HCT116 (cell line): ENCODE measurements at regions not wholly inside any gene's neighbourhood (a gene's known extent, or its start where the extent isn't known, plus 50 kb on each side); places are given as distances from the start of the nearest gene placed in this dataset.

Experiments used
- ATAC-seq: fragments of 200-7000 bp; cut with Tn5 transposase; 2 replicates; pipeline ENCODE4 v1.9.1; 2020; ENCODE audit warnings: mild to moderate bottlenecking, moderate library complexity
- BruUV-seq: library from RNA; stranded (reverse); fragments of 400-500 nt; replicated peaks from 2 replicates; lab custom pipeline; 2021; lab: Mats Ljungman, UMichigan
- CTCF ChIA-PET: fragments of 300-600 bp; sonication (Branson Sonifier 250); formaldehyde crosslinking; loops from one replicate; lab custom pipeline; 2021; ENCODE audit warnings: antibody characterized with exemption; lab: Charles Lee
- POLR2A ChIA-PET: fragments of 300-600, 350-600 bp; sonication (Branson Sonifier 250); formaldehyde crosslinking; loops from one replicate; lab custom pipeline; 2021; ENCODE audit warnings: antibody characterized with exemption; lab: Charles Lee
- RAD21 ChIA-PET, 2 experiments: fragments of 300-600 bp; sonication (Branson Sonifier 250); formaldehyde crosslinking; loops; one replicate each; lab custom pipeline; 2023; ENCODE audit warnings: low total read pairs in 2 of 2; ENCODE audit not compliant: uncharacterized antibody in 2 of 2, unreplicated experiment in 2 of 2, low non-redundant PET in 1 of 2; lab: Charles Lee
- DNase-seq: peaks from one replicate; pipeline ENCODE4 v3.0.0-alpha.2; 2010; ENCODE audit warnings: low read depth, low spot score
- H2AFZ ChIP-seq: fragments of 200-600 bp; shearing (Covaris generic), sonication (generic); 2 replicates; pipeline ENCODE4 v1.6.1; 2017; ENCODE audit warnings: low read depth, mixed run types, mixed read lengths, antibody characterized with exemption, low read length; ENCODE audit not compliant: poor library complexity, severe bottlenecking
- H3K27ac ChIP-seq: 2 replicates; pipeline ENCODE4 v1.5.1; 2012; ENCODE audit warnings: low read depth, low read length
- H3K27me3 ChIP-seq: fragments of 200-600 bp; sonication (generic); 2 replicates; pipeline ENCODE4 v1.6.1; 2016; ENCODE audit warnings: mixed run types, low read length, mixed read lengths; ENCODE audit not compliant: insufficient read depth
- H3K36me3 ChIP-seq, 2 experiments: fragments of 200-500 bp in 1 of 2; fragments of 200-600 bp in 1 of 2; sonication (Bioruptor generic) in 1 of 2; sonication (generic) in 1 of 2; 2 replicates each; pipeline versions ENCODE4 v1.5.1 to v1.6.1; 2014 to 2016; ENCODE audit warnings: low read length in 2 of 2, inconsistent platforms in 1 of 2, mixed read lengths in 1 of 2, mixed run types in 1 of 2; ENCODE audit not compliant: insufficient read depth in 2 of 2, control insufficient read depth in 1 of 2
- H3K4me1 ChIP-seq, 2 experiments: fragments of 200-600 bp in 1 of 2; sonication (generic) in 1 of 2; 2 replicates each; pipeline versions ENCODE4 v1.5.1 to v1.6.1; 2012 to 2017; ENCODE audit warnings: low read length in 2 of 2, inconsistent platforms in 1 of 2, mild to moderate bottlenecking in 1 of 2, mixed read lengths in 1 of 2, mixed run types in 1 of 2, moderate library complexity in 1 of 2; ENCODE audit not compliant: insufficient read depth in 2 of 2, control insufficient read depth in 1 of 2
- H3K4me2 ChIP-seq: fragments of 200-600 bp; sonication (generic); 2 replicates; pipeline ENCODE4 v1.6.1; 2017; ENCODE audit warnings: mixed run types, low read length, mixed read lengths
- H3K4me3 ChIP-seq, 2 experiments: fragments of 200-600 bp in 1 of 2; sonication (generic) in 1 of 2; replicated peaks in 1 of 2; 2 replicates each; pipeline ENCODE4 v1.5.1; 2011 to 2016; ENCODE audit warnings: low read length in 2 of 2, control low read depth in 1 of 2, low read depth in 1 of 2, mild to moderate bottlenecking in 1 of 2, mixed read lengths in 1 of 2, mixed run types in 1 of 2
- H3K79me2 ChIP-seq: fragments of 200-600 bp; sonication (generic); 2 replicates; pipeline ENCODE4 v1.6.1; 2017; ENCODE audit warnings: mild to moderate bottlenecking, mixed run types, low read length, moderate library complexity, mixed read lengths; ENCODE audit not compliant: insufficient read depth
- H3K9ac ChIP-seq: fragments of 200-600 bp; sonication (generic); 2 replicates; pipeline ENCODE4 v1.6.1; 2016; ENCODE audit warnings: low read length, mixed read lengths
- H3K9me2 ChIP-seq: fragments of 200-600 bp; sonication (generic), shearing (Covaris generic); 2 replicates; pipeline ENCODE4 v1.6.1; 2017; ENCODE audit warnings: mixed run types, mild to moderate bottlenecking, moderate library complexity; ENCODE audit not compliant: insufficient read depth
- H3K9me3 ChIP-seq, 2 experiments: fragments of 200-500 bp in 1 of 2; fragments of 200-600 bp in 1 of 2; sonication (Bioruptor generic) in 1 of 2; sonication (generic) in 1 of 2; 2 replicates each; pipeline ENCODE4 v1.6.1; 2014 to 2017; ENCODE audit warnings: low read length in 2 of 2, mixed read lengths in 2 of 2, inconsistent platforms in 1 of 2, low read depth in 1 of 2, mild to moderate bottlenecking in 1 of 2, mixed run types in 1 of 2, moderate library complexity in 1 of 2; ENCODE audit not compliant: control insufficient read depth in 1 of 2, insufficient read depth in 1 of 2
- H4K20me1 ChIP-seq: fragments of 200-600 bp; sonication (generic), shearing (Covaris generic); 2 replicates; pipeline ENCODE4 v1.6.1; 2017; ENCODE audit warnings: mixed run types, mild to moderate bottlenecking, moderate library complexity; ENCODE audit not compliant: insufficient read depth
- EZH2phosphoT487 ChIP-seq: fragments of 200-600 bp; IDR thresholded peaks from 2 replicates; pipeline ENCODE4 v1.6.1; 2018; ENCODE audit warnings: antibody characterized with exemption, borderline replicate concordance
- FOSL1 ChIP-seq: IDR thresholded peaks from 2 replicates; pipeline ENCODE4 v1.6.1; 2012; ENCODE audit warnings: low read depth
- SIN3A ChIP-seq: IDR thresholded peaks from 2 replicates; pipeline ENCODE4 v1.6.1; 2012; ENCODE audit warnings: low read depth
- SRF ChIP-seq: IDR thresholded peaks from 2 replicates; pipeline ENCODE4 v1.6.1; 2012; ENCODE audit warnings: low read depth
- TCF7L2 ChIP-seq: IDR thresholded peaks from 2 replicates; pipeline ENCODE4 v1.7.0; 2011; ENCODE audit warnings: borderline replicate concordance, inconsistent platforms; ENCODE audit not compliant: insufficient read depth, insufficient read length; ENCODE audit errors: extremely low read depth
- YY1 ChIP-seq: IDR thresholded peaks from 2 replicates; pipeline ENCODE4 v1.6.1; 2011; ENCODE audit warnings: low read length, low read depth, moderate library complexity, mild to moderate bottlenecking; ENCODE audit not compliant: insufficient replicate concordance; ENCODE audit errors: extremely low read depth
- ZFX ChIP-seq: fragments of 450-650 bp; IDR thresholded peaks from 2 replicates; pipeline ENCODE4 v1.6.1; 2017
- intact Hi-C: fragments of 100-400 bp; cut with micrococcal nuclease; formaldehyde crosslinking; loops from 2 replicates; pipeline ENCODE4 v1.10.0; 2022
- TF ChIP-seq, protein P1 (sequence below): IDR thresholded peaks from 2 replicates; pipeline ENCODE4 v1.6.1; 2012; ENCODE audit warnings: low read depth
- TF ChIP-seq, protein P2 (sequence below), 3 experiments: fragments of 200-600 bp in 1 of 3; sonication (generic) in 1 of 3; IDR thresholded peaks in 2 of 3; conservative IDR thresholded peaks in 1 of 3; 2 replicates each; pipeline ENCODE4 v1.5.1; 2012 to 2017; ENCODE audit warnings: low read depth in 2 of 3, low read length in 2 of 3, antibody characterized with exemption in 1 of 3, borderline replicate concordance in 1 of 3, control low read depth in 1 of 3, mild to moderate bottlenecking in 1 of 3, mixed read lengths in 1 of 3, mixed run types in 1 of 3, moderate library complexity in 1 of 3; ENCODE audit not compliant: insufficient read depth in 1 of 3
- TF ChIP-seq, protein P3 (sequence below): IDR thresholded peaks from 2 replicates; pipeline ENCODE4 v1.6.1; 2012

DNA sequence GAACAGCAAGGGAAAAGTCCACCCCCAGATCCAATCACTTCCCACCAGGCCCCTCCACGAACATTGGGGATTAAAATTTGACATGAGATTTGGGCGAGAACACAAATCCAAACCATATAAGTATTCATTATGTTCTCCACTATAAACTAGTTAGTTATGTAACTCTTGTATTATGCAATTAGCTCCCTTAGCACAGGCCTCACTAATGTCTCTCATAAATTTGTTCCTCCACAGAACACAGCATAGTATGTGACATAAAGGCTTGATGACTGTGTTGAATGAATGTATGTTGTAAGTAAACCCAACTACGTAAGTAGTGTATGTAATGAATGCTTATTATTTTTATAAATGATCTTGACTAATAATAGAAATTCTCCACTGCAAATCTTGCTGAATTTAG, 223.3 kb upstream of the ZRANB2 start:
- no peaks in the 10 kb centered on the region for H3K9me2 ChIP-seq
- no peaks in the 10 kb centered on the region for H3K79me2 ChIP-seq
- TF ChIP-seq TCF7L2, result no peak
- TF ChIP-seq, all 23 proteins: peak for 0
- H2AFZ ChIP-seq, result no peak overlapping the region
- H3K4me1 ChIP-seq, result no peaks in the 10 kb centered on the region
- H3K27me3 ChIP-seq, result no peaks in the 10 kb centered on the region
- DNase-seq (no peak), ATAC-seq (no peak)
- CTCF ChIA-PET, result no interaction called here
- POLR2A ChIA-PET, result no interaction called here
- no peak overlapping the region for H3K4me2 ChIP-seq
- no peak overlapping the region for H3K27ac ChIP-seq
- BruUV-seq, result no TSS peak
- H3K36me3 ChIP-seq, result no peaks in the 10 kb centered on the region
- H4K20me1 ChIP-seq, result no peaks in the 10 kb centered on the region
- RAD21 ChIA-PET, result no interaction called here
- H3K9me3 ChIP-seq, result peaks cover 0 to 6% of the 10 kb centered on the region in 2 experiments; a peak in 1 of 4 replicates
- no peak overlapping the region for H3K4me3 ChIP-seq
- intact Hi-C loops, result no loop called here
- H3K9ac ChIP-seq, result no peak overlapping the region

DNA sequence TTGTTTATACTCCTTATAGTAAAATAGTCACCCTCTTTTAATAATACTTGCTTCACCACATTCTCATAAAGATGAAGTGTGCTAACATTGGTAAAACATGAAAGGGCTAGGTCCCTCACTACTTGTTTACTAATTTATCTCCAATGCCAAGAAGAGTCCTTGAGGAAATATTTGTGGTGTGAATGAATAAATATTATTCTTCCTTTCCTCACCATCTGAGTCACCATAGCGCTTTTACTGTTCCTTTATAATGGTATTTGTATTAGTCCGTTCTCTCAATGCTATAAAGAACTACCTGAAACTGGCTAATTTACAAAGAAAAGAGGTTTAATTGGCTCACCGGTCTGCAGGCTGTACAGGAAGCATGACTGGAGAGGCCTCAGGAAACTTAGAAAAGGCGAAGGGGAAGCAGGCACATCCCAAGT, 222.8 kb upstream of the ZRANB2 start:
- TF ChIP-seq, protein P1, sequence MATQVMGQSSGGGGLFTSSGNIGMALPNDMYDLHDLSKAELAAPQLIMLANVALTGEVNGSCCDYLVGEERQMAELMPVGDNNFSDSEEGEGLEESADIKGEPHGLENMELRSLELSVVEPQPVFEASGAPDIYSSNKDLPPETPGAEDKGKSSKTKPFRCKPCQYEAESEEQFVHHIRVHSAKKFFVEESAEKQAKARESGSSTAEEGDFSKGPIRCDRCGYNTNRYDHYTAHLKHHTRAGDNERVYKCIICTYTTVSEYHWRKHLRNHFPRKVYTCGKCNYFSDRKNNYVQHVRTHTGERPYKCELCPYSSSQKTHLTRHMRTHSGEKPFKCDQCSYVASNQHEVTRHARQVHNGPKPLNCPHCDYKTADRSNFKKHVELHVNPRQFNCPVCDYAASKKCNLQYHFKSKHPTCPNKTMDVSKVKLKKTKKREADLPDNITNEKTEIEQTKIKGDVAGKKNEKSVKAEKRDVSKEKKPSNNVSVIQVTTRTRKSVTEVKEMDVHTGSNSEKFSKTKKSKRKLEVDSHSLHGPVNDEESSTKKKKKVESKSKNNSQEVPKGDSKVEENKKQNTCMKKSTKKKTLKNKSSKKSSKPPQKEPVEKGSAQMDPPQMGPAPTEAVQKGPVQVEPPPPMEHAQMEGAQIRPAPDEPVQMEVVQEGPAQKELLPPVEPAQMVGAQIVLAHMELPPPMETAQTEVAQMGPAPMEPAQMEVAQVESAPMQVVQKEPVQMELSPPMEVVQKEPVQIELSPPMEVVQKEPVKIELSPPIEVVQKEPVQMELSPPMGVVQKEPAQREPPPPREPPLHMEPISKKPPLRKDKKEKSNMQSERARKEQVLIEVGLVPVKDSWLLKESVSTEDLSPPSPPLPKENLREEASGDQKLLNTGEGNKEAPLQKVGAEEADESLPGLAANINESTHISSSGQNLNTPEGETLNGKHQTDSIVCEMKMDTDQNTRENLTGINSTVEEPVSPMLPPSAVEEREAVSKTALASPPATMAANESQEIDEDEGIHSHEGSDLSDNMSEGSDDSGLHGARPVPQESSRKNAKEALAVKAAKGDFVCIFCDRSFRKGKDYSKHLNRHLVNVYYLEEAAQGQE, result no peak
- no peak for TF ChIP-seq ZFX
- no peak for TF ChIP-seq YY1
- no peak for TF ChIP-seq EZH2phosphoT487
- TF ChIP-seq, protein P2, sequence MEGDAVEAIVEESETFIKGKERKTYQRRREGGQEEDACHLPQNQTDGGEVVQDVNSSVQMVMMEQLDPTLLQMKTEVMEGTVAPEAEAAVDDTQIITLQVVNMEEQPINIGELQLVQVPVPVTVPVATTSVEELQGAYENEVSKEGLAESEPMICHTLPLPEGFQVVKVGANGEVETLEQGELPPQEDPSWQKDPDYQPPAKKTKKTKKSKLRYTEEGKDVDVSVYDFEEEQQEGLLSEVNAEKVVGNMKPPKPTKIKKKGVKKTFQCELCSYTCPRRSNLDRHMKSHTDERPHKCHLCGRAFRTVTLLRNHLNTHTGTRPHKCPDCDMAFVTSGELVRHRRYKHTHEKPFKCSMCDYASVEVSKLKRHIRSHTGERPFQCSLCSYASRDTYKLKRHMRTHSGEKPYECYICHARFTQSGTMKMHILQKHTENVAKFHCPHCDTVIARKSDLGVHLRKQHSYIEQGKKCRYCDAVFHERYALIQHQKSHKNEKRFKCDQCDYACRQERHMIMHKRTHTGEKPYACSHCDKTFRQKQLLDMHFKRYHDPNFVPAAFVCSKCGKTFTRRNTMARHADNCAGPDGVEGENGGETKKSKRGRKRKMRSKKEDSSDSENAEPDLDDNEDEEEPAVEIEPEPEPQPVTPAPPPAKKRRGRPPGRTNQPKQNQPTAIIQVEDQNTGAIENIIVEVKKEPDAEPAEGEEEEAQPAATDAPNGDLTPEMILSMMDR (IDR thresholded peaks at IDR 0.05 in 2 of 3, conservative IDR thresholded peaks at IDR 0.05 in 1 of 3; ENCODE audit: borderline replicate concordance in 1 of 3, insufficient read depth in 1 of 3, low read depth in 2 of 3, low read length in 2 of 3), result no peak
- no peak for TF ChIP-seq SRF
- TF ChIP-seq SIN3A, result no peak
- TF ChIP-seq FOSL1, result no peak
- TF ChIP-seq, protein P3, sequence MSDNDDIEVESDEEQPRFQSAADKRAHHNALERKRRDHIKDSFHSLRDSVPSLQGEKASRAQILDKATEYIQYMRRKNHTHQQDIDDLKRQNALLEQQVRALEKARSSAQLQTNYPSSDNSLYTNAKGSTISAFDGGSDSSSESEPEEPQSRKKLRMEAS, result no peak
- no peak overlapping the region for H3K4me3 ChIP-seq
- intact Hi-C loops, result no loop called here
- ChIA-PET CTCF (no interaction called here), POLR2A (no interaction called here), RAD21 (no interaction called here)
- H3K27me3 ChIP-seq, result no peaks in the 10 kb centered on the region
- no peaks in the 10 kb centered on the region for H3K9me2 ChIP-seq
- DNase-seq, result no peak
- no peaks in the 10 kb centered on the region for H3K79me2 ChIP-seq
- H3K9ac ChIP-seq, result no peak overlapping the region
- H3K27ac ChIP-seq, result no peak overlapping the region
- no peaks in the 10 kb centered on the region; the same call in 1 of the 2 replicates for H4K20me1 ChIP-seq
- H3K4me2 ChIP-seq, result no peak overlapping the region
- no peak overlapping the region for H2AFZ ChIP-seq
- peaks cover 0 to 5% of the 10 kb centered on the region in 2 experiments; a peak in 1 of 4 replicates for H3K9me3 ChIP-seq
- no TSS peak for BruUV-seq
- H3K4me1 ChIP-seq, result no peaks in the 10 kb centered on the region
- H3K36me3 ChIP-seq, result no peaks in the 10 kb centered on the region
- ATAC-seq, result no peak
